ENCODE measurements at regions not wholly inside any gene's neighbourhood (a gene's known extent, or its start where the extent isn't known, plus 50 kb on each side); places are given as distances from the start of the nearest gene placed in this dataset.

DNA sequence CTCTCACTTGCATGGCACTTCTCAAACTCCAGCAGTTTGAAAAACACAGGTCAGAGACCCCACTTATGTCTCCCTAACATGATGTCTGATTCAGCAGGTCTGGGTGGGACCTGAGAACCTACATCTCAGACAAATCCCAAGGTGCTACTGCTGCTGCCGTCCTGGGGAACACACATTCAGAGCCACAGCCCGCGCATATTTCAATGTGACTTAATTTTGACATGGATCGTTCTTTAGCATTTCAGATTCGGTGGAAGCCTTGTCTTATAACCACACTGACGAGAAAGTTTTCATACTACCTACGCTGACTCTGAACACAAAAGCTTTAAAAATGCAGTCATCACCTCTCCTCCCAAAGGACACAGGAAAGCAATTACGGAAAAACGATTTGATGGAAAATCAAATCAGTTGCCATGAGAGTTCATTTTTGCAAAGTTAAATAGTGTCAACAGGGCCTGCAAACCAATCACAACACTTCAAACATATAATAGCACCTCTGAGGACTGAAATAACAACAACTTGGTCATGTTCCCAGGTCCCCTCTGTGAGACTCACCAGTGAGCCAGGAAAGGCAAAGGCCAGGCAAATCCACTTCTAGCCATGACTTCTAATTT is 132.6 kb downstream of the SHANK2 start:
- DNase-seq (ENCODE audit: low read depth) = no peak

DNA sequence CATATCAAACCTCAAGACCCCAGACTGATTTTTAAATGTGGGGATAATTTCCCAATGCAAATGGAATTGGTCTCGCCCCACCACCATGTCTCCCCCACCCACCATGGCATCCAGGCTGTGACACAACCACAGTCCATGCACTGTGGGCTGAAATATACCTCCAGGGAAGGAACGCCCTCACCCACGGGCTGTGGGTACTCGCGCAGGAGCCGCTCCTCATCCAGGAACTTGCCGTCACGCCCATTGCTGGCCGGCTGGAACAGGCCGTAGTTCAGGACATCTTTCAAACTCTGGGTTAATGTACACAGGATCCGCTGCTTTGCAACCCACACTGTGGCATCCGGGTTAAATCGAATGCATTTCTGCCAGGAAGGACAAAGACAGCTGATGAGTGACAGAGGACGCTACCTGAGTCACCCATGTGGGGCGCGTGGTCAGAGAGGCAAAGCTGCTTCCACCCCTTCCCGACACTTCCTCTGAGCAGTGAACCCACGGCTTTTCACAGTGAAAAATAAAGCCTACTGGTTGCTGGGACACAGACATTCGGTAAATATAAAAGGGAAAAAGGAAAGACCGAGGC is 133.6 kb downstream of the SHANK2 start:
- no peak for DNase-seq (ENCODE audit: low read depth)
- H3K4me3 ChIP-seq (ENCODE audit: low read length) = no peak overlapping the region
- TF ChIP-seq, protein P1, sequence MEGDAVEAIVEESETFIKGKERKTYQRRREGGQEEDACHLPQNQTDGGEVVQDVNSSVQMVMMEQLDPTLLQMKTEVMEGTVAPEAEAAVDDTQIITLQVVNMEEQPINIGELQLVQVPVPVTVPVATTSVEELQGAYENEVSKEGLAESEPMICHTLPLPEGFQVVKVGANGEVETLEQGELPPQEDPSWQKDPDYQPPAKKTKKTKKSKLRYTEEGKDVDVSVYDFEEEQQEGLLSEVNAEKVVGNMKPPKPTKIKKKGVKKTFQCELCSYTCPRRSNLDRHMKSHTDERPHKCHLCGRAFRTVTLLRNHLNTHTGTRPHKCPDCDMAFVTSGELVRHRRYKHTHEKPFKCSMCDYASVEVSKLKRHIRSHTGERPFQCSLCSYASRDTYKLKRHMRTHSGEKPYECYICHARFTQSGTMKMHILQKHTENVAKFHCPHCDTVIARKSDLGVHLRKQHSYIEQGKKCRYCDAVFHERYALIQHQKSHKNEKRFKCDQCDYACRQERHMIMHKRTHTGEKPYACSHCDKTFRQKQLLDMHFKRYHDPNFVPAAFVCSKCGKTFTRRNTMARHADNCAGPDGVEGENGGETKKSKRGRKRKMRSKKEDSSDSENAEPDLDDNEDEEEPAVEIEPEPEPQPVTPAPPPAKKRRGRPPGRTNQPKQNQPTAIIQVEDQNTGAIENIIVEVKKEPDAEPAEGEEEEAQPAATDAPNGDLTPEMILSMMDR (IDR thresholded peaks at IDR 0.05; ENCODE audit: insufficient read depth, low read depth, low read length, missing control alignments) = no peak

More for the DNA sequence above, 132.6 kb downstream of the SHANK2 start:
- no peak overlapping the region for H3K4me3 ChIP-seq (ENCODE audit: low read length)
- TF ChIP-seq, protein P1 (IDR thresholded peaks at IDR 0.05; ENCODE audit: insufficient read depth, low read depth, low read length, missing control alignments) = no peak

DNA sequence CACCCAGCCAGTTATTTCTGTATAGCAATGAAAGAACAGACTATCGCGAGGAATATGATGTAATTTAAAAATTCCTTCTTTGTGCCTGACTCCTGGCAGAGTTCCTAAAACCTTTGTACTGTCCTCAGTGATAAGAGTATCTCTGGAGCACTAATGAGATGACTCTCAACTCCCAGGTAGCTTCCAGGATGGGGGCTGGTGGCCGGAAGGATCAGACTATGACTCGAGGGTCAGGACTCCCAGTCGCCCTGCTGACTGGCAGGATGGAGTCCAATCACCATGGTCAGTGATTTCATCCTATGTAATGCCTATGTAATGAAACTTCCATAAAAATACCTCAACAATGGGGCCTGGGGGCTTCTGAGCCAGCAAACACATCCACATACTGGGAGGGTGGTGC is 135.1 kb downstream of the SHANK2 start:
- TF ChIP-seq, protein P1 (IDR thresholded peaks at IDR 0.05; ENCODE audit: insufficient read depth, low read depth, low read length, missing control alignments) = no peak
- H3K4me3 ChIP-seq (ENCODE audit: low read length) = no peak overlapping the region
- DNase-seq (ENCODE audit: low read depth) = peak; percentile 24

DNA sequence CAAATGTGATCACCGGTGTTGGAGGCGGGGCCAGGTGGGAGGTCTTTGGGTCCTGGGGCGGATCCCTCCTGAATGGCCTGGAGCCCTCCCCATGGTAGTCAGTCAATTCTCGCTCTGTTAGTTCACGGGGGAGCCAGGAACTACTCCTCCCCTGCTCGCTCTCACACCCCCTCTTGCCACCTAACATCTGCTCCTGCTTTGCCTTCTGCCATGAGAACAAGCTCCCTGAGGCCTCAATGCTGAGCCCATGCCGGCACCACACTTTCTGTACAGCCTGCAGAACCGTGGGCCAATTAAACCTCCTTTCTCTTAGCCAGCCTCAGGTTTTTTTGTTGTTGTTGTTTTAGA is 135.7 kb downstream of the SHANK2 start:
- TF ChIP-seq, protein P1 (IDR thresholded peaks at IDR 0.05; ENCODE audit: insufficient read depth, low read depth, low read length, missing control alignments) = no peak

DNA sequence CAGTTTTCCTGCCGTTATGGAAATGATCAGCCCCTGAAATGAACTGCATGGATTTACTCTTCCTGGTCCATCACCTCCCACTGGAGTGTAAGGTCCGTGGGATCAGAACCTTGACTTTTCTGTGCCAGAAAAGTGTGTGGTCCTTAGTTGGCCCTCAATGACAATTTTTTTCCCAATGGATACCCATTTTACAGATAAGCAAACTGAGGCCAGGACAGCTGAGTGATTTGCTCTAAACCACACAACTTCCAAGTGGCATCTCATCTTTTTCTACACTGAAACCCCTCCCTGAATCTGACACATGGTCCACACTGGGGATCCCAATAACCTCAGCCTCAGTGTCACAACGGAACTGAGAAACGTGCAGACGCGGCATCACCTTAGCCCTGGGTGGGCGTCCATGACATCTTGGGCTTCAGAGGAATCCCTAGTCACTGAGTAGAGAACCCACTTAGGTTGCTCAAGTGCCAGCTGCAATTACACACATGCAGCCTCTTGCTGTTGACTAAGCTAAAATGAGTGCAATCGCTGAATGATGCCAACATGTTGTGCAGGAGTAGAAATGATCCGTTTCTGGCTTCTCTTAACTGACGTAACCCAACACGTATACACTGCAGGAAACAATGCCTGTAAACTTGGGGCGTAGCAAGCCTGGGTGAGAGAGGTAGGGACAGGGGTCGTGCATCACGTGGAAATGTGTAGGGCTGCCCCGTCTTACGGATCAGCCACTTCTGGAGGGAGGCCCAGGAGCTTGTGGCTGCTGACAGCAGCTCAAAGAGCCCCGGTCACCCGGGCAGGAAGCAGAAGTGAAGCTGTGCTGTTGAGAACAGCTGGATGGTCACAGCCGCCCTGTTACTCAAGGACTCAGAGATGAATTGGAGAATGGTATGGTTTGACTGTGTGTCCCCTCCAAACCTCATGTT is 136.3 kb downstream of the SHANK2 start:
- TF ChIP-seq, protein P1 (IDR thresholded peaks at IDR 0.05; ENCODE audit: insufficient read depth, low read depth, low read length, missing control alignments) = no peak
- H3K4me3 ChIP-seq (ENCODE audit: low read length) = no peak overlapping the region
- DNase-seq (ENCODE audit: low read depth) = no peak

More for the DNA sequence above, 135.7 kb downstream of the SHANK2 start:
- H3K4me3 ChIP-seq (ENCODE audit: low read length) = no peak overlapping the region
- no peak for DNase-seq (ENCODE audit: low read depth)

DNA sequence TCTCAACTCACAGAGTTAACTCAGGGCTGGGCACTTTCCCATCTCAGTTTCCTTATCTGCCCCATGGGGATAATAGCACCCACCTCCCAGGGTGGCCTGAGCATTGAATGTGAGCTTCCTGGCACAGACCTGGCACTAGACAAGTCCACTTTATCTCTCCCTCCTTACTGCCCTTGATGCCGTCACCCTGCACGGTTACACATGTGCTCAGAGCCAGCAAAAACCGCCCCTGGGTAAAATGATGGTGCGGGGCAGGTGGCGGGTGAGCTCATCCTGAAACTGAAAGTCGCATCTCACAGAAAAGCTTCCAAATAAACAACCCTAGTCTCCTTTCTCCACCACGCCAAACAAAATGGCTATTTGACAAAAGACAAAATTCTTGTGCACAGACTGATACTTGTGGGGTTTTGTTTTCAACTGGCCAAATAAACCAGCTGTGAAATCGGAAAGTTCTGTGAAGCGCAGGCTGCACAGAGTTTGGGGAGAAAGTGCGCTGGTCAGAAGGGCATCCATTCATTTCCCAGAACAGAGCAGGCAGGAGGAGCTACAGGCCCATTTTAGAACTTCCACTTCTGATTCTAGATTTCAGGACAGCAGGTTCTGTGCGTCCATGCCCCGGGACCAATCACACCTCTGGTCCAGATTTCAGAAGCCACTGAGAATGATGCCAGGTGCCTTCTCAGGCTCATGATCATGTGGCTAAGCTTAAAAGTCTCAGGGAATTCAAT is 138.1 kb downstream of the SHANK2 start:
- DNase-seq (ENCODE audit: low read depth) = no peak
- H3K4me3 ChIP-seq (ENCODE audit: low read length) = no peak overlapping the region
- TF ChIP-seq, protein P1 (IDR thresholded peaks at IDR 0.05; ENCODE audit: insufficient read depth, low read depth, low read length, missing control alignments) = no peak

Data from epithelial cell of esophagus (primary cell).